Neural progenitor cell (in vitro differentiated cells): ENCODE measurements at regions not wholly inside any gene's neighbourhood (a gene's known extent, or its start where the extent isn't known, plus 50 kb on each side); places are given as distances from the start of the nearest gene placed in this dataset.

Source experiments
- CTCF ChIP-seq: fragments of 200-600 bp; sonication (generic); IDR thresholded peaks from 2 replicates; pipeline ENCODE4 v1.5.1; 2017; ENCODE audit warnings: antibody characterized with exemption, mild to moderate bottlenecking
- EZH2 ChIP-seq: fragments of 200-600 bp; sonication (generic); IDR thresholded peaks from 2 replicates; pipeline ENCODE4 v1.6.1; 2017; ENCODE audit warnings: antibody characterized with exemption, mild to moderate bottlenecking, moderate library complexity
- EZH2phosphoT487 ChIP-seq: fragments of 200-600 bp; sonication (generic); IDR thresholded peaks from 2 replicates; pipeline ENCODE4 v1.6.1; 2017; ENCODE audit warnings: antibody characterized with exemption

- TF ChIP-seq CTCF: no peak
- TF ChIP-seq EZH2phosphoT487: no peak
- no peak for TF ChIP-seq EZH2
Observed at GRCh38 chr4:52483186-52483890, 175.8 kb downstream of the USP46 start.
